GM21619 (cell line): ENCODE measurements at regions not wholly inside any gene's neighbourhood (a gene's known extent, or its start where the extent isn't known, plus 50 kb on each side); places are given as distances from the start of the nearest gene placed in this dataset.
"Not testable (repeated sequence)": the region's sequence is repeated elsewhere in the genome, so short reads cannot be mapped to it uniquely, and the experiment has no call there.

Experiments used
- ATAC-seq: cut with Tn5 transposase; IDR thresholded peaks from one replicate; pipeline ENCODE4 v1.9.1; 2021; ENCODE audit not compliant: unreplicated experiment

GRCh38 chr2:59850554-59850953 is 702.9 kb downstream of the BCL11A start:
- ATAC-seq: no peak

GRCh38 chr2:59833941-59834340 is 719.5 kb downstream of the BCL11A start:
- ATAC-seq: no peak

- ATAC-seq: no peak
Measured at GRCh38 chr2:59830601-59831000, 722.9 kb downstream of the BCL11A start.

GRCh38 chr2:59827677-59828076 is 725.8 kb downstream of the BCL11A start:
- no peak for ATAC-seq

GRCh38 chr2:59826177-59826576 is 727.3 kb downstream of the BCL11A start:
- ATAC-seq: no peak

- no peak for ATAC-seq
Measured at GRCh38 chr2:59824314-59824713, 729.1 kb downstream of the BCL11A start.

- ATAC-seq: no peak
Measured at GRCh38 chr2:59816075-59816474, 737.4 kb downstream of the BCL11A start.

- ATAC-seq: not testable (repeated sequence)
Measured at GRCh38 chr2:59810283-59810682, 743.2 kb downstream of the BCL11A start.

- no peak for ATAC-seq
Measured at GRCh38 chr2:59806486-59806885, 747.0 kb downstream of the BCL11A start.

- ATAC-seq: no peak
Measured at GRCh38 chr2:59804732-59805131, 748.7 kb downstream of the BCL11A start.

GRCh38 chr2:59803586-59803985 is 749.9 kb downstream of the BCL11A start:
- ATAC-seq: no peak

GRCh38 chr2:59798687-59799232 is 754.7 kb downstream of the BCL11A start:
- ATAC-seq: no peak

GRCh38 chr2:59791004-59791618 is 762.3 kb downstream of the BCL11A start:
- no peak for ATAC-seq

GRCh38 chr2:59790186-59791003 is 763.1 kb downstream of the BCL11A start:
- ATAC-seq: no peak

- ATAC-seq: no peak
Measured at GRCh38 chr2:59789523-59789922, 763.9 kb downstream of the BCL11A start.

- ATAC-seq: no peak
Measured at GRCh38 chr2:59787095-59787494, 766.4 kb downstream of the BCL11A start.

GRCh38 chr2:59786684-59787083 is 766.8 kb downstream of the BCL11A start:
- no peak for ATAC-seq

GRCh38 chr2:59779571-59779970 is 773.9 kb downstream of the BCL11A start:
- ATAC-seq: no peak

GRCh38 chr2:59777120-59777519 is 776.3 kb downstream of the BCL11A start:
- no peak for ATAC-seq

- ATAC-seq: no peak
Measured at GRCh38 chr2:59776726-59777008, 776.8 kb downstream of the BCL11A start.

GRCh38 chr2:59774821-59775433 is 778.5 kb downstream of the BCL11A start:
- ATAC-seq: no peak

GRCh38 chr2:59770651-59771050 is 782.8 kb downstream of the BCL11A start:
- ATAC-seq: no peak
